ENCODE measurements at regions not wholly inside any gene's neighbourhood (a gene's known extent, or its start where the extent isn't known, plus 50 kb on each side); places are given as distances from the start of the nearest gene placed in this dataset.

DNA sequence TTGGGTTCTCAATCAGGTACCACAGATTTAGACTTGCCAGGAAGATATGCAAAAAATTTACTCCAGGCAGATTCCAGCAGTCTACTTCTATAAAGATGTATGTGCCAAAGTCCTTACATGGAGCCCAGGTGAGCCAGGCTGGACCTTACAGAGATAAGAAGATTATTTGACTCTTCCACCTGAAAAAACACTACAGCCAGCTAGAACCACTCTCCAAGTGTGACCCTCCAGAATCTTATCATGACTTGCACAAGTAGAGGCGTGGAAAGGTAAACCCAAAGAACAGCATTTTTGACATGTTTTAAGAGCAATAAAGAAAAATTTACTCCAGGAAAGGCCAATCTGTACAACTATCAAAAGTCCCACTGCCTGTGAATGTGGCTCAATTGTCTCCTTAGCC lies 146.8 kb upstream of the DPT start:
- DNase-seq = no peak

DNA sequence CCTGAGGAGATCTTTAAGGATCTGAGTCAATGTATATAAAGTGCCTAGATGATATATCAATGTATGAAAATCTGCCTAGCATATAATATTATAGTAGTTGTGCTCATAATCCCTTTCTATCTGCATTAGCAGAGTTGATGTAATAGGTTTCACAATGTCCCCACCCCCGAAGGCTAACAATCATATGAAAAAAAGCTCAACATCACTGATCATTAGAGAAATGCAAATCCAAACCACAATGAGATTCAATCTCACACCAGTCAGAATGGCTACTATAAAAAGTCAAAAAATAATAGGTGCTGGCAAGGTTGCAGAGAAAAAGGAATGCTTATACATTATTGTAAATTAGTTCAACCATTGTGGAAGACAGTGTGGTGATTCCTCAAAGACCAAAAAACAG lies 147.8 kb upstream of the DPT start:
- no peak for DNase-seq

GRCh38 chr1:168879896-168880734 lies 151.1 kb upstream of the DPT start:
- no peak for DNase-seq

DNA sequence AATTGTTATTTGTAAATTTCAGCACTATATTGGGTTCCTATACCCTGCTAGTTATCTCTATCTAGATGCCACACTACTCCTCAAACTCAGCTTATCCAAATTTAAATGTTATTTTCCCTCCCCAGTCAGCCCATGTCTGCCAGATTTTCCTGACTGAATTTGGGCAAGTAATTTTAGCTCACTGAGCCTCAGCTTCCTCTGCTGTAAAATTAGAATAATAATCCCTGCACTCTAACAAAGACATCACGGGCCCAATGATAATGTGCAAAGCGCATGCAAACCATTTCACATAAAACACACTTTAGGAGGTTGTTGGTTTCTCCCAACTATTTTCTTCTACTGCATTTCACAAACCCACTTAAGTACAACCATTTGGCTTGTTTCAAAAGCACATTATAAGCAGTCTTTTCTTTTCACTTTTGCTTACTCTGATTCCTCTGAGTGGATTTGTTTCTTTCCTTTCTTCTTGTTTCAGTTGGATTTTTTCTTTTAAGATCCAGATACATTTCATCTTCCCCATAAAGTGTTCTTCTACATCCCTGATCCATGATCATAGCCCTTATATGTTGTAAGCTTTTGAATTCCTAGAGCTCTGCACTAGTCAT lies 152.8 kb upstream of the DPT start:
- no peak for DNase-seq

- no peak for DNase-seq
These were observed 158.4 kb upstream of the DPT start for GRCh38 chr1:168887381-168887780.

- no peak for DNase-seq
These were observed 159.4 kb upstream of the DPT start for GRCh38 chr1:168888418-168888817.

DNA sequence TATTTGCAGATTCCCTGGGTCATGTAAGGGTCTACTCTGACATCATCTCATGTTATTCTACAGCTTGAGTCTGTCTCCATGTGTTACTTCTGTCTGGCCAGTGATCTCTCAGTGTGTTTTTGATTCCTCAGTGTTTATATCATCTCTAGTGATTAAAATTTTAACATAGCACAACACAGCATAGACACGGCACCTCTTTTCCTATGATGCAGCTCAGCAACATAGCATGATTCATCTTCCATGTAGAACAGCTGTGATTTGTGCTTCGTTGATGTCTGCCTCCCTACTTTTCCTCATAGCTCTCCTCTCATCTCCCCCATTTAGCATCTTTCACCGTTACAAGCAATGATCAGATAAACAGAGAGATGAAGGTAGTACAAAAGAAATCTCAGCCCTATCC lies 163.9 kb upstream of the DPT start:
- no peak for DNase-seq

GRCh38 chr1:168893359-168893801 lies 164.4 kb upstream of the DPT start:
- DNase-seq = no peak

DNA sequence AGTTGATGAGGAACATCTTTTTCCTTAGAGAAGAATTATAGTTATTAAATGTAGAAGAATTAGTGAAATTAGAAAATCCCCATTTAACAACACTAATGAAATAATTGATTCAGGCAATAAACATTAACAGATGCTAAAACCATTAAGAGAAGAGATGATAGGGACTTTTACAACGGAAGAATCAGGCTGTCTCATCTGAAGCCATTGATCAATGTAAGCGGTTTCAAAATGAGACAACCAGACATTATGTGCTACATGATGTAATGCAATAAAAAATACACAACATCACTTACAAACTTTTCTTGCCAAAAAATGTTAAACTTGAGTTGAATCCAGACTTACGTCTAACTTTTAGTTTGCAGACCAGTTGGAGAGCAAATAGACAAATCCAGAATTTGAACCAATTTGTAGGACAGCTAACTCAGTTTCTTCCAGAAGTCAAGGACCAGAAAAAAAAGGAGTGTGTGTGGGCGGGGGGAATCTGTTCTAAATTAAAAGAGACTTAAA lies 165.4 kb upstream of the DPT start:
- DNase-seq = no peak

- no peak for DNase-seq
These were observed 168.2 kb upstream of the DPT start for GRCh38 chr1:168897249-168897648.

GRCh38 chr1:168903237-168903830 lies 174.3 kb upstream of the DPT start:
- no peak for DNase-seq

DNA sequence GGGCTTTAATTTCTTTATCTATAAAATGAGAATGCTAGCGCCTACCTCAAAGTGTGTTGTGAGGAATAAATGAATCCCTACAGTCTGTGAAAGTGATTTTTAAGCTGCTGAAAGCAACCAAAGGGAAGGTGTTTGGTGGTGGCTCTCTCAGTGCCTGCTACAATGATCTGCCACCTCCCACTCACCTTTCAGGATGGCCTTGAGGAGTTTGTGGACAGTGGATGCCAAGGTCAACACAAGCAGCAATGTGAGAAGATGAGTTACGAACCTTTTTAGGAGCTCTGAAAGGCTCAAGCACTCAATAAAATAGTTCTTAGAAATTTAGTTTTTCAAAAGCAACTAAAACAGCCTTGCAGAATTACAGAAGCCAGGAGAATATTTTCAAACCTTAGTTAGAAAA lies 176.6 kb upstream of the DPT start:
- DNase-seq = no peak

DNA sequence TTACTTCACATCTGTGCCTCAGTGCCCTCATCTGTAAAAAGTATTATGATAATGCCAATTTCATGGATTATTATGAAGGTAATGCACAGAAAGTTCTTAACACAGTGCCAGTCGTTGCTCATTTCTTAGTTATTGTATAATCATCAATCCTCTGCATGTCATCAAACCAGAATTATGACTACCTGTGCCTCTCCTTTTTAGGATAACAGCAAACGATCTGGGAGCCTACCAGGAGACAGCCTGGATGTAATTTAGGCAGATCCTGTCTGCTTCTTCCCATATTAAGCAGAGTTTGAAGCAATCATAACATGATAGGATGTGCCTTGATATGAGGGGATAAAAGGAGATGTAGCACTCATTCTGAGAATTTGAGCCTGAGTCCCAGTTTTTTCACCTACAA lies 177.4 kb upstream of the DPT start:
- DNase-seq = no peak

DNA sequence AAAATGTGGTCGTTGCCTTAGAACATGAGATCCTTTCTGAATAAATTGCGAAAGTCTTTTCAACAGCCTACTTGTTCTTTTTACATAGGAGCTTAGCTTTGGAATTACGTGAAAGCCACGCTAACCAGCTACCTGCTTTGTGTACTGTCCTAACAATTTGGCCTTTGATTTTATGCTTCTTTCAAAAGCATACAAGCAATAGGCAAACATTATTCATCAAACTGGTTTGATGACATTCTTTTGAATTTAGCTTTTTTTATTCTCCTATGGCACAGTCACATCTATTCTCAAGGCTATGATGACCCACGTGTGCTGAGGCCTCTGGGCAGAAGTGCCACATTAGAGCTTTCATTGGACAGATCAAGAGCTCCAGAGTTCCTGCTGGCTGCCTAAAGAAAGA lies 178.0 kb upstream of the DPT start:
- no peak for DNase-seq

- no peak for DNase-seq
These were observed 178.9 kb upstream of the DPT start for GRCh38 chr1:168907786-168908348.

- DNase-seq = no peak
These were observed 181.4 kb upstream of the DPT start for GRCh38 chr1:168910403-168910802.

DNA sequence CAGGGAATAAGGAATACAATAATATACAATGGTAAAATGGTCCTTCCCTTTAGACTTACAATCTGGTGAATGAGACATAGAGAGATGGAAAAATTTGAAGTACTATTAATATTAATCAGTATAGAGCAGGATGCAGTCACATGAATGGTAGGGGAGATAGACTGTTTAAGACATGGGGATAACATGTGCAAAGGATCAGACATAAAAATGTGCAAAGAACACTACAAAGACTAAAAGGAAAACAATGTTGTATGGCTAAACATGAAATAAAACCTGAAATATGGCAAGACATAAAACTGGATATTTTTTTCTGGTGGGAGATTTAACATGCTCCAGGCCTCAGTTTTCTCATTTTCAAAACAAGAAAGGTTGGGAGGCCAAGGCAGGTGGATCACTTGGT lies 182.4 kb upstream of the DPT start:
- DNase-seq = no peak

GRCh38 chr1:168913711-168914463 lies 184.9 kb upstream of the DPT start:
- no peak for DNase-seq

DNA sequence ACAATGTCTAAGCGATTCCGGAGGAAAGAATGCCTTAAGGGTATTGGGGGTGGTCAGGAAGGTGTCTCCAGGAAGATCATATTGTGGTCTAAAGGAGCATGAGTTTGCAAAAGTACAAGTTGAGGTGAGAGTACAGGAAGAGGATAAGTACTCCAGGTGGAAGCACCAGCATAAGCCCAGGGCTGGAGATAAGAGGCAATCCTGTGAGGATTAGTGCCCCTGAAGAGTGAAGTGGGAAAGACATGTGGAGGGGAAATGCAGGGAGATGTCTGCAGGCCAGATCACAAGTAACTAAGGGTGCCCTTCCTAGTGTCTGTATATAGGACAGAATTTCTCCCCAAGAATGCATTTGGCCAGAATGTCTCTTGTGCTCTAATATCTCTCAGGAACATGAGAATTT lies 188.3 kb upstream of the DPT start:
- no peak for DNase-seq

GRCh38 chr1:168917796-168918195 lies 188.7 kb upstream of the ATP1B1 start:
- no peak for DNase-seq

DNA sequence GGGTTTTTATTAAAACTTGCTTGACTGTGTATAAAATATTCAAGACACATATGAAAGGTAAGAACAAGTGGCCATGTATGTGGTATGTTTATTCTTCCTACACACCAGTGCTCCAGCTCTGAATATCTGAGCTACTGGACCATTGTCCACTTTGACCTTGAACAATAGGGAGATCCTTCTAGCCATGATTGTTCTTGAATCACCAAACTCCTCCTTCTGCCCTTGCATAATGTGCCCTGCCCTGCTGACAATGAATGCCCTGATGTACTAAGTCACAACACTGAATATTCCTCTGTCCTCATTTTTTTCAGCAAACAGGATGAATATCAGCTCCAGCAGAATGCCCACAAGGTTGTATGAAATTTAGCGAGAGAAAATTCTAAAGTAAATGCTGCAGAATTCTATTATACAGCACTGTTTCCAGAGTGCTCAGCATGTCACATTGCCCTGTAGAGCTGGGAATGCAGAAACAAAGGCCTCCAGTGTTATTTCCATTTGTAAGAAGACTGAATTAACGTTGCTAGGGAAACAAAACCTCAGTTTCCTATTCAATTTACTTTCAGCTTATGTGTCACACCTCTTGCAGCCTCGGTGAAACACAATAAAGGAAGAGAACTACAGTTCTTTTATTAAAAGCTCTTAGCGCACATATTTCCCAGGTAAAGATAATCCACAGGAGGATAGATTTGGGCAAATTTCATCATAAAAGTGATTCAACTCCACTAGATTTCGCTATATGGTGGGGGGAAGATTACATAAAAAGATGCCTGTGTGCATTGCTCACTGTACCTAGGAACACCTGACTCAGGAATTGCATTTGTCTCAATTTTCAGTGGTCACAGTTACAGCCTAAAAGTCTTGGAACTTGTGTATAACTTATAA lies 187.4 kb upstream of the ATP1B1 start:
- no peak for DNase-seq
